Caco-2 (cell line): ENCODE measurements at regions not wholly inside any gene's neighbourhood (a gene's known extent, or its start where the extent isn't known, plus 50 kb on each side); places are given as distances from the start of the nearest gene placed in this dataset.

Experiments used
- BruUV-seq: library from RNA; stranded (reverse); fragments of 400-500 nt; replicated peaks from 2 replicates; lab custom pipeline; 2021; lab: Mats Ljungman, UMichigan
- CTCF ChIA-PET: fragments of 300-600 bp; sonication (Branson Sonifier 250); formaldehyde crosslinking; loops from one replicate; lab custom pipeline; 2022; ENCODE audit warnings: antibody characterized with exemption; lab: Charles Lee
- POLR2A ChIA-PET: fragments of 300-600 bp; sonication (Branson Sonifier 250); formaldehyde crosslinking; loops from one replicate; lab custom pipeline; 2022; ENCODE audit warnings: antibody characterized with exemption; lab: Charles Lee
- DNase-seq, 2 experiments: peaks; one replicate each; pipeline versions ENCODE4 v3.0.0 to v3.0.0-alpha.2; 2020 to 2022
- H3K27me3 ChIP-seq: replicated peaks from 2 replicates; pipeline ENCODE4 v1.6.0; 2011; ENCODE audit warnings: low read length; ENCODE audit not compliant: control insufficient read depth, insufficient read depth
- H3K36me3 ChIP-seq: 2 replicates; pipeline ENCODE4 v1.5.1; 2011; ENCODE audit warnings: low read length; ENCODE audit not compliant: control insufficient read depth, insufficient read depth
- H3K4me1 ChIP-seq: fragments of 250-450 bp; sonication (Bioruptor Pico); 2 replicates; pipeline ENCODE4 v1.5.1; 2020; ENCODE audit warnings: mild to moderate bottlenecking
- H3K4me3 ChIP-seq: 2 replicates; pipeline ENCODE4 v1.5.1; 2011; ENCODE audit warnings: low read depth, mild to moderate bottlenecking, control low read depth, low read length
- H3K9me3 ChIP-seq: fragments of 250-450 bp; sonication (Bioruptor Pico); 2 replicates; pipeline ENCODE4 v1.5.1; 2020; ENCODE audit warnings: mild to moderate bottlenecking, moderate library complexity
- H3K27ac Mint-ChIP-seq: one replicate; pipeline ENCODE4 v1.8.0; 2022; ENCODE audit warnings: mixed read lengths; ENCODE audit not compliant: unreplicated experiment
- H3K27me3 Mint-ChIP-seq: one replicate; pipeline ENCODE4 v1.8.0; 2022; ENCODE audit warnings: mixed read lengths; ENCODE audit not compliant: insufficient read depth, unreplicated experiment
- H3K36me3 Mint-ChIP-seq: one replicate; pipeline ENCODE4 v1.8.0; 2022; ENCODE audit warnings: mild to moderate bottlenecking, mixed read lengths; ENCODE audit not compliant: insufficient read depth, unreplicated experiment
- H3K4me1 Mint-ChIP-seq: one replicate; pipeline ENCODE4 v1.8.0; 2022; ENCODE audit warnings: low read depth, mixed read lengths; ENCODE audit not compliant: unreplicated experiment
- H3K4me3 Mint-ChIP-seq: one replicate; pipeline ENCODE4 v1.8.0; 2022; ENCODE audit warnings: mild to moderate bottlenecking, moderate library complexity, mixed read lengths; ENCODE audit not compliant: unreplicated experiment
- H3K9me3 Mint-ChIP-seq: one replicate; pipeline ENCODE4 v1.8.0; 2022; ENCODE audit warnings: mixed read lengths; ENCODE audit not compliant: unreplicated experiment
- intact Hi-C: fragments of 100-400 bp; cut with micrococcal nuclease; formaldehyde crosslinking; loops from one replicate; pipeline ENCODE4 v1.10.0; 2022; ENCODE audit not compliant: unreplicated experiment
- TF ChIP-seq, protein P1 (sequence below), 2 experiments: fragments of 200-600 bp in 1 of 2; IDR thresholded peaks; 1 replicate in 1 of 2; 2 replicates in 1 of 2; pipeline versions ENCODE4 v1.5.1 to v1.8.0; 2011 to 2022; ENCODE audit warnings: antibody characterized with exemption in 1 of 2, control low read depth in 1 of 2, inconsistent platforms in 1 of 2, low read depth in 1 of 2, low read length in 1 of 2, mild to moderate bottlenecking in 1 of 2, moderate library complexity in 1 of 2; ENCODE audit not compliant: insufficient read depth in 1 of 2, severe bottlenecking in 1 of 2, unreplicated experiment in 1 of 2

DNA sequence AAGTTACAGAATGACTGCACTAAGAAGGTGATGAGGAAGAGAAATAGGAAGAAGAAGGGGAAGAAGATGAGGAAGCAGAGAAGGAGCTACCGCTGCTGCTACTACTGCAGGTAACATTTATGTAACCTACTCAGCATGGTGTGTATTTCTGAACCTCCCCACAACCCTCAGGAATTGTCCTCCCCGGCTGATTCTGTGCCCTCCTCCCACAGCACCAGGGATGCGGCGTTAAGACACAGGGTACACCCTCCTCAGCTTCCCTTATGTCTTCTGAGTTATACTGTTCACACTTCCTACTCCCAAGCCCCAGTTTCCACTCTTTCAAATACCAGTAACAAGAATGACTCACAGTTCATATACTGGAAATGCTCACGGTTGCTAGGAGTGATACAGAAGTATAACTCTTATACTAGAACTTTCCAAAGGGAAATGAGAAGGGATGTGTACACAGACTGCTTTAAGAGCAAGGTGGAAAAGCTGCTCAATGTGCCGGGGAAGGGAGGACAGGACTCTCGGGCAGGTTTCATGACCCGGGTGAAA lies 224.5 kb upstream of the PSMD7 start:
- CTCF ChIA-PET, result no interaction called here

DNA sequence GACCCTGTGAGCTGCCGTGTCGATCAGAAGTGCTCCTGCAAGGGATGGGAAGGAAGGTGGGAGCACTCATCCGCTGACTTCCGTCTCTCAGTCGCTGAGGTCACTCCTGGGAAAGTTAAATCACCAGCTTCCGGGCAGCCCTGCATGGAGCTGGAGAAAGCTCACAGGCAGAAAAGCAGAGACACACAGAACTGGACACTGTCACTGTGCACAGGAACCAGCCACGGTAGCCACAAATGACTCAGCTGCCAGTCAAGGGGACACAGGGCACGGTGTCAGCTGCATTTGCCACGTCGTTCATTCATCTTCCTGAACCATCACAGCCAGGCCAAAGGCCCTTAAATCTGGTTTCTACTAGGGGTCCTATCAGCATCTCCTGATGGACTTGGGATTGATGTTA lies 226.4 kb upstream of the PSMD7 start:
- peaks cover 5% of the 10 kb centered on the region; the same call in 1 of the 2 replicates for H3K27me3 ChIP-seq
- ChIA-PET CTCF (no interaction called here), POLR2A (no interaction called here)
- TF ChIP-seq, protein P1, sequence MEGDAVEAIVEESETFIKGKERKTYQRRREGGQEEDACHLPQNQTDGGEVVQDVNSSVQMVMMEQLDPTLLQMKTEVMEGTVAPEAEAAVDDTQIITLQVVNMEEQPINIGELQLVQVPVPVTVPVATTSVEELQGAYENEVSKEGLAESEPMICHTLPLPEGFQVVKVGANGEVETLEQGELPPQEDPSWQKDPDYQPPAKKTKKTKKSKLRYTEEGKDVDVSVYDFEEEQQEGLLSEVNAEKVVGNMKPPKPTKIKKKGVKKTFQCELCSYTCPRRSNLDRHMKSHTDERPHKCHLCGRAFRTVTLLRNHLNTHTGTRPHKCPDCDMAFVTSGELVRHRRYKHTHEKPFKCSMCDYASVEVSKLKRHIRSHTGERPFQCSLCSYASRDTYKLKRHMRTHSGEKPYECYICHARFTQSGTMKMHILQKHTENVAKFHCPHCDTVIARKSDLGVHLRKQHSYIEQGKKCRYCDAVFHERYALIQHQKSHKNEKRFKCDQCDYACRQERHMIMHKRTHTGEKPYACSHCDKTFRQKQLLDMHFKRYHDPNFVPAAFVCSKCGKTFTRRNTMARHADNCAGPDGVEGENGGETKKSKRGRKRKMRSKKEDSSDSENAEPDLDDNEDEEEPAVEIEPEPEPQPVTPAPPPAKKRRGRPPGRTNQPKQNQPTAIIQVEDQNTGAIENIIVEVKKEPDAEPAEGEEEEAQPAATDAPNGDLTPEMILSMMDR (IDR thresholded peaks at IDR 0.05; ENCODE audit: insufficient read depth in 1 of 2, low read depth in 1 of 2, low read length in 1 of 2, severe bottlenecking in 1 of 2, unreplicated experiment in 1 of 2), result no peak
- Mint-ChIP-seq H3K27me3 (peaks cover 29% of the 10 kb centered on the region), H3K4me1 (no peaks in the 10 kb centered on the region), H3K27ac (no peak overlapping the region), H3K36me3 (no peaks in the 10 kb centered on the region), H3K4me3 (no peak overlapping the region), H3K9me3 (peaks cover 2% of the 10 kb centered on the region)
- no peak overlapping the region for H3K4me3 ChIP-seq
- intact Hi-C loops, result no loop called here
- peaks cover 3% of the 10 kb centered on the region; the same call in 1 of the 2 replicates for H3K9me3 ChIP-seq
- DNase-seq, result no peak
- no peaks in the 10 kb centered on the region for H3K4me1 ChIP-seq
- no peaks in the 10 kb centered on the region for H3K36me3 ChIP-seq
- BruUV-seq, result no TSS peak

More for the DNA sequence above, 224.5 kb upstream of the PSMD7 start:
- H3K27ac Mint-ChIP-seq, result no peak overlapping the region
- H3K27me3 Mint-ChIP-seq, result peaks cover 23% of the 10 kb centered on the region
- intact Hi-C loops, result no loop called here
- Histone ChIP-seq H3K36me3 (no peaks in the 10 kb centered on the region), H3K4me1 (no peaks in the 10 kb centered on the region), H3K9me3 (peaks cover 7% of the 10 kb centered on the region; the same call in 1 of the 2 replicates), H3K27me3 (peaks cover 5% of the 10 kb centered on the region; the same call in 1 of the 2 replicates), H3K4me3 (no peak overlapping the region)
- POLR2A ChIA-PET, result no interaction called here
- TF ChIP-seq, protein P1 (IDR thresholded peaks at IDR 0.05; ENCODE audit: insufficient read depth in 1 of 2, low read depth in 1 of 2, low read length in 1 of 2, severe bottlenecking in 1 of 2, unreplicated experiment in 1 of 2), result no peak
- no peaks in the 10 kb centered on the region for H3K4me1 Mint-ChIP-seq
- BruUV-seq, result no TSS peak
- H3K9me3 Mint-ChIP-seq, result peaks cover 11% of the 10 kb centered on the region
- no peaks in the 10 kb centered on the region for H3K36me3 Mint-ChIP-seq
- no peak for DNase-seq
- no peak overlapping the region for H3K4me3 Mint-ChIP-seq

DNA sequence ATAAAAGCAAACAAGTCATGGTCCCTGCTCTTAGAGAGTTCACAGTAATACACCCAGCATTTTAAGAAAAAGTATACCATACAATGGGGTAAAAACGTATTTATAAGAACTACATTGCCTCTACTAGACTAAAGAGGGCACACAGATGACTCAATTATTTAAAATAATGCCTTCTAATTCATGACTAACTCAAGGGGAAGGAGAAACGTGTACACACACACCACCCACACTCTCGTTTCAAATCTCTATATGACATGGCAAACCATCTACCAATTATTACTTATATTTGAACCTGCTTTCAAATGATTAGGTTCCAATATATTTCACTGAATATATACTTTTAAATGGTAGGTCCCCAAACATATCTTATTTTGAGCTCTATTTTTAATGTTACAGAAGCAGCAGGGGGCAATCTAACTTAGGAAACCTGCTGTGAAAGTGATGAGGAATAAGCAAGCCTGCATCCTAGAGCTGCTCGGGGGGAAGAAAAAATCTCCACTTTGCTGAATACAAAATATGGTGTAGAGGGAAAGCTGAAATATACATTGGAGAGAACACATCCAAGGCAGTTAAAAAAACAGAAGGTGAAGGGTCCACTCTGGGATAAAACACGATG lies 232.4 kb upstream of the PSMD7 start:
- H3K9me3 Mint-ChIP-seq, result no peaks in the 10 kb centered on the region
- H3K27me3 Mint-ChIP-seq, result peaks cover 33% of the 10 kb centered on the region
- H3K4me1 Mint-ChIP-seq, result no peaks in the 10 kb centered on the region
- no peaks in the 10 kb centered on the region for H3K36me3 ChIP-seq
- H3K4me3 ChIP-seq, result no peak overlapping the region
- H3K27me3 ChIP-seq, result no peaks in the 10 kb centered on the region
- CTCF ChIA-PET, result interaction anchor here (0.6 to 1.1 kb wide), 4 partner anchors 41 to 211 kb away, joined by 4 to 12 read pairs (median 7); no protein-coding TSS in a partner anchor
- DNase-seq, result no peak
- TF ChIP-seq, protein P1 (IDR thresholded peaks at IDR 0.05; ENCODE audit: insufficient read depth in 1 of 2, low read depth in 1 of 2, low read length in 1 of 2, severe bottlenecking in 1 of 2, unreplicated experiment in 1 of 2), result no peak
- H3K27ac Mint-ChIP-seq, result no peak overlapping the region
- H3K4me3 Mint-ChIP-seq, result no peak overlapping the region
- H3K4me1 ChIP-seq, result no peaks in the 10 kb centered on the region
- no TSS peak for BruUV-seq
- H3K9me3 ChIP-seq, result 0 out of 2 replicates have a peak, but pooled peaks cover 3% of the 10 kb centered on the region
- POLR2A ChIA-PET, result no interaction called here
- intact Hi-C loops, result loop anchor here (1.0 to 2.0 kb wide), 3 partner anchors 45 to 211 kb away; no protein-coding TSS in a partner anchor
- no peaks in the 10 kb centered on the region for H3K36me3 Mint-ChIP-seq
